KBM-7 (cell line): ENCODE measurements at regions not wholly inside any gene's neighbourhood (a gene's known extent, or its start where the extent isn't known, plus 50 kb on each side); places are given as distances from the start of the nearest gene placed in this dataset.
A peak's percentile ranks its signal among the peaks of the same experiment; 100 is the strongest.
"Not testable (repeated sequence)": the region's sequence is repeated elsewhere in the genome, so short reads cannot be mapped to it uniquely, and the experiment has no call there.

Experiments used
- DNase-seq: peaks from one replicate; pipeline ENCODE4 v3.0.0-alpha.2; 2015
- in situ Hi-C: fragments of 300-500 bp; cut with MboI; formaldehyde crosslinking; loops from 2 replicates; pipeline ENCODE4 v1.14.3; 2020; ENCODE audit warnings: low sequenced_read_pairs, low pct_unique_long_range_greater_than_20kb, mixed read lengths

- in situ Hi-C loops: no loop called here
- no peak for DNase-seq
These were observed 1132.0 kb downstream of the SORCS1 start for GRCh38 chr10:106032450-106033002.

GRCh38 chr10:106027240-106027639, 1137.3 kb downstream of the SORCS1 start:
- in situ Hi-C loops: no loop called here

DNA sequence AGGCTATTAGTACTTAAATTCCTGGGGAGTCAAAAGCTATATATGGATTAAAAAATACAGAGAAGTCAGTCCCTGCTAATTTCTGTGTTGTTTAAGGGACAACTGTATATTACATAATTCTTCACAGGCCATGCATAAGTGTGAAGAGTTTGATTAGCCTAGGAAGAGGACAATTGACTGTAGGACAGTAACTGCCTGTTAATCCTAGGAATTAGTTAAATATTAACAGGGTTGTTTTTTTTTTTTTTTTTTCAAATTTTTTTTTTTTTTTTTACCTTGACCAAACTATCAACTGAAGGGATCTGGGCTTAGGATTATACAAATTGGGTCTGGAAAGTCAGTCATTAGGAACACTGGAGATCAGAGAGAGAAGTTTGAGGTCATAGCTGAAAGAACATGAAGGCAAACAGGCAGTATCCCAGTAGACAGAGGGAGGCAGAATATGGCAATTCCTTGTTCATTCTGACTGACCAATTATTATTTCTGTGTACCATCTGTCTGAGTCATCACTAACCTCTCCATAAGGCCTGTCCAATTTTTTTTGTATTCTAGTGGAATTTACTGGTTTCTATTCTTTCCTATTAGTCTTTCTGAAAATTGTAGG, 1139.2 kb downstream of the SORCS1 start:
- in situ Hi-C loops: no loop called here
- DNase-seq: no peak

More at GRCh38 chr10:106027240-106027639, 1137.3 kb downstream of the SORCS1 start:
- no peak for DNase-seq

GRCh38 chr10:106023329-106023728, 1141.2 kb downstream of the SORCS1 start:
- in situ Hi-C loops: no loop called here
- no peak for DNase-seq

DNA sequence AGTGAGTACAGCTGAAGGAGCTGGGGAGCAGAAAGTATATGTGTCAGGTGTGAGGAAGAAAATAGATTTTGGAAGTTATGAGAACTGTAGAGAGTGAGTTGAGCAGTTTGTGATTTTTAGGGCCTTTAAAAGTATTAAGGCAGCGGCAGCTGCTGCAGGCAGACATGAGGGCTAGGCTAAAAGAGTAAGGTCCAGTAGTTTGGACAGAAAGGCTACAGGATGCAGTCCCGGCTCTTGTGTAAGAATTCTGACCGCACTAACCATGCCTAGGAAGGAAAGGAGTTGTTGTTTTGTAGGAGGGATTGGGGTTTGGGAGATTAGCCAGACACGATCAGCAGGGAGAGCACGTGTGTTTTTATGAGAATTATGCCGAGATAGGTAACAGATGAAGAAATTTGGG, 1144.9 kb downstream of the SORCS1 start:
- DNase-seq, in situ Hi-C loops: not testable (repeated sequence)

DNA sequence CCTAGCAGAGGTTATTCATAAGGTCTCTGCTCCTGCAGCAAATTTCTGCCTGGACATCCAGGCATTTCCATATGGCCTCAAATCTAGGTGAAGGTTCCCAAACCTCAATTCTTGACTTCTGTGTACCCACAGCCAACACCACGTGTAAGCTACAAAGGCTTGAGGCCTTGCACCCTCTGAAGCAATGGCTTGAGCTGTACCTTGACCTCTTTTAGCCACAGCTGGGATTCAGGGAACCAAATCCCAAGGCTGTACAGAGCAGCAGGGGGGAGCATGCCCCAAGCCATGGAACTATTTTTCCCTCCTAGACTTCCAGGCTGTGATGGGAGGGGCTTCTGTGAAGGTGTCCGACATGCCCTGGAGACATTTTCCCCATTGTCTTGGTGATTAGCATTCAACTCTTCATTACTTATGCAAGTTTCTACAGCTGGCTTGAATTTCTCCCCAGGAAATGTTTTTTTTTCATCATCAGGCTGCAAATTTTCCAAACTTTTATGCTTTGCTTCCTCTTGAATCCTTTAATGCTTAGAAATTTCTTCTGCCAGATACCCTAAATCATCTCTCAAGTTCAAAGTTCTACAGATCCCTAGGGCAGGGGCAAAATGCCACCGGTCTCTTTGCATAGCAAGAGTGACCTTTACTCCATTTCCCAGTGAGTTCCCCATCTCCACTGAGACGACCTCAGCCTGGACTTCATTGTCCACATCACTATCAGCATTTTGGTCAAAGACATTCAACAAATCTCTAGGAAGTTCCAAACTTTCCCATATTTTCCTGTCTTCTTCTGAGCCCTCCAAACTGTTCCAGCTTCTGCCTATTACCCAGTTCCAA, 1148.9 kb downstream of the SORCS1 start:
- DNase-seq, in situ Hi-C loops: not testable (repeated sequence)

DNA sequence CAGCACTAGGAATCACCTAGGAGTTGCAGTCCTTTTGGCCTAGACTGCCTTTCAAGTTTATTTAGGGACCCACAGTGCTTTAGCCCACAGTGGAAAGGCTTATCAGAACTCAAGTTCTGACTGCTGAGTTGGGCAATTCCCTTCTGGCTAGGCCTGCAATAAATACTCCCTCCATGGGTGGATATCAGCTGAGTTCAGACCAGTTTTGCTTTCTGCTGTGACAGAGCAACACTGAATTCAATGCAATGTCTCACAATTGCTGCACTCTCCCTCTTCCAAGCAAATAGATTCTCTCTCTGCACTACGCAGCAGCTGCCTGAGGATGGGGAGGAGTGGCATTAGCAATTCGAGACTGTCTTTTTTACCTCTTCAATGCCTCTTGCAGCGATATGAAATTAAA, 1153.3 kb downstream of the SORCS1 start:
- in situ Hi-C loops: no loop called here
- DNase-seq: no peak

GRCh38 chr10:106000721-106001120, 1163.8 kb downstream of the SORCS1 start:
- DNase-seq: no peak
- in situ Hi-C loops: no loop called here

GRCh38 chr10:105993609-105994008, 1170.9 kb downstream of the SORCS1 start:
- in situ Hi-C loops: no loop called here
- DNase-seq: no peak

GRCh38 chr10:105992928-105993327, 1171.6 kb downstream of the SORCS1 start:
- no peak for DNase-seq
- in situ Hi-C loops: no loop called here

DNA sequence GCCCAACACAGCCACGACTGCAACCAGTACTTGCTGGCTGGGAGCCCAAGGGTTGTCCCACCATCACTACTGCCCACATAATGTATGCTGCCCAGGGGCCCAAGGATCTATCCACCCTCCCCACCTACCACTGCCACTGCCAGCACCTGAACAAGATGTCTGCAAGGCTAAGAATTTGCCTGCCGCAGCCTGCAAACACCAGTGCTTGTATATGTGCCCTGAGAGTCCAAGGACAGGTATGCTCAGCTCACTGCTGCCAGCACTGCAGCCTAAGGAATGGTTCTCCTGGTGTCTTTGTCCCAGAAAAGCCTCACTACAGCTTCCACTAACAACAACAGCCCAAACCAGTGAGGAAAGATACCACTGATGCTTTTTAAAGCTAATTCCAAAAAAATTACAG, 1174.0 kb downstream of the SORCS1 start:
- in situ Hi-C loops: no loop called here
- DNase-seq: no peak

DNA sequence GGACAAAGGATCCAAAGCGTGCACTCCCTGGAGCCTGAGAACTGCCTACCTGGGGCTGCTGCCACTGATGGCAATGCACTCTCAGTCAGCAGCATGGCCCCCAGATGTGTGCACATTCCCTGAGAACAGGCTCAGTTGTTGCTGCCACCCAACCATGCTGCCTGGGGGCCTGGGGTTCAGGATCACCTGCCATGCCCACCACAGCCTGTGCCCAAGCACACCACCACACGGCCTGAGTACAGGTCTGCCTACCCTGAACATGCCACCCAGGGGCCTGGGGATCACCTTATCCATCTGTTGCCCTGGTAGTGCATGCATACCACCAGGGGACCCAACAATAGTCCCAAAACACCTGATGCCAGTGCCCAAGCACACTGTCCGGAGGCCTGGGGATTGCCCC, 1174.5 kb downstream of the SORCS1 start:
- DNase-seq: no peak
- in situ Hi-C loops: no loop called here

DNA sequence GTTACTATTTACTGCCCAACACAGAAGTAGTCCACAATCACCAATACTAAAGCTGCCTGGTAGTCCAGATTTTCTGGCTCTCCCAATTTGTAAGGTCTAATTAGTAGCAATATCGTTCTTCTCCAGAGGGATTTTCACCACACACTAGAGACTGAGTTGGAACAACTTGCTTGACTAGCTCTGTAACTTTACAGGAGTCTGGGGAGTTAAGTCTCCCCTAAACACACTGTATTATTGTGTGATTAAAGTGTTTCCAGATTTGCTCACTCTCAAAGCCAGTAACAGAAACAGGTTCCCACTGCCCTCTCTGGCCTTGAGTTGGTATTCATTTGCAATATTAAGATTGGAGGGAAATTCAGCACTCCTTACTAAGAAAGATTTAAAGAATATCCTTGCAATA, 1175.7 kb downstream of the SORCS1 start:
- in situ Hi-C loops: no loop called here
- no peak for DNase-seq

DNA sequence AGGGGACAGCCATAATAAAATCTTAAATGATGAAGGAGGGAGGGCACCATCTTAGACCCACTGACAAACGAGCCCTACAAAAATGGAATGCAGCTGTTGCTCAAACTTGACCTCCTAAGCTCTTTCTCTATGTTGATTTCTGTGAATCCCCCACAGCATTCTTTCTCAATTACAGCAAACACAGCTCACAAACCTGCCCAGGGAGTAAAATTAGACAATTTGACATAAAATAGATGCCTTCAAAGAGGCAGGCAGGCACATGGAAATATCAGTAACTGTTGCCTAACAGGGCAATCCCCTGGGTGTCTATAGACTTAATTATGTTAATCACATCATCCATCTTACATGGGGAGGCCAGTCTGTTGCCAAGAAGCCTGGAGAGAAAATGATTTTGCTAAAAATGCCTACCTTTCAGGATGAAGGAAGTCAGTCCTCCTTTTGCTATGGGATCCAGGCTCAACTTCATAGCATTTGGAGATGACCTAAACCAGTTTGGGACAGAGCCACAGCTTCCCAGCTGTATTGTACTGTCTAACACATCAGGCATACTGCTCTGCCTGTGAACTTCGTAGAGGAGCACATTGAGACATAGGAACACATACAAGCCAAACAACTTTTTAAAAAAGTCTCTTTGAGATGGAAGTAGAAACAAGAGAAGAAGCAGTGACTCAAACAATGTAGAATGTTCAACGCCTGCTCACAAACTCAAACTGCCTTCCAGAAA, 1177.4 kb downstream of the SORCS1 start:
- no peak for DNase-seq
- in situ Hi-C loops: no loop called here

DNA sequence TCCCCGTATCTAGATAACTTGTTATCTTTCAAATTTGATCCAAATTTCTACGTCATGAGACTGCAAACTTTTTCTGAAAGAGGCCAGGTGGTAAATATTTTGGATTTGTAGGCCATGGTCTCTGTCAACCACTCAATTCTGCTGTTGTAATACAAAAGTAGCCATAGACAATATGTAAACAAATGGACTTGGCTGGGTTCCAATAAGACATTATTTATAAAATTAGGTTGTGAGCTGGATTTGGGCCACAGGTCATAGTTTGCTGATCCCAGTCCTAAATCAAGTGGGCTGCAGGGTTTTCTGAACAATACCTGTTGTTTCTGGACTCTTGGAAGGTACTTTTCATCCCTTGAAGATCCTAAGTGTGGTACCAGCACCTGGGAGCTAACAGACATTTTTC, 1178.0 kb downstream of the SORCS1 start:
- DNase-seq: no peak
- in situ Hi-C loops: no loop called here

DNA sequence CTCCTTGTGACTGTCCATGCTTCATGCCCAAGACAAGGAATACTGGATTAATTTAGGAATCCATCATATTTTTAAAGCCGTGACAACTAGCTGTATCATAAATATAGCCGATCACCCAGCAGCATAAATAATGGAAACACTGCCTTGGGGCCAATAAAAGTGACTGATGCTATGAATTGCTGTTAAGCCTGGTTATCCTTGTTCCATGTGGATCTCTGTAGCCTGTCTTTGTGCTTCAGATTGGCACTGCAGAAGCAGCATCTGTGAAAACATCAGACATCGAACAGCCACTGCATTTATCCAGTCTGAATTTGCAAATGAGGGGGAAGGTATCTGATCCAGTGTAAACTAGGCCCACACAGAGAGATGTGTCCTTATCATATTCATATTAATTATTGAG, 1181.8 kb downstream of the SORCS1 start:
- DNase-seq: no peak

GRCh38 chr10:105981679-105982078, 1182.8 kb downstream of the SORCS1 start:
- no peak for DNase-seq
- in situ Hi-C loops: no loop called here

More for the DNA sequence above, 1181.8 kb downstream of the SORCS1 start:
- in situ Hi-C loops: no loop called here

DNA sequence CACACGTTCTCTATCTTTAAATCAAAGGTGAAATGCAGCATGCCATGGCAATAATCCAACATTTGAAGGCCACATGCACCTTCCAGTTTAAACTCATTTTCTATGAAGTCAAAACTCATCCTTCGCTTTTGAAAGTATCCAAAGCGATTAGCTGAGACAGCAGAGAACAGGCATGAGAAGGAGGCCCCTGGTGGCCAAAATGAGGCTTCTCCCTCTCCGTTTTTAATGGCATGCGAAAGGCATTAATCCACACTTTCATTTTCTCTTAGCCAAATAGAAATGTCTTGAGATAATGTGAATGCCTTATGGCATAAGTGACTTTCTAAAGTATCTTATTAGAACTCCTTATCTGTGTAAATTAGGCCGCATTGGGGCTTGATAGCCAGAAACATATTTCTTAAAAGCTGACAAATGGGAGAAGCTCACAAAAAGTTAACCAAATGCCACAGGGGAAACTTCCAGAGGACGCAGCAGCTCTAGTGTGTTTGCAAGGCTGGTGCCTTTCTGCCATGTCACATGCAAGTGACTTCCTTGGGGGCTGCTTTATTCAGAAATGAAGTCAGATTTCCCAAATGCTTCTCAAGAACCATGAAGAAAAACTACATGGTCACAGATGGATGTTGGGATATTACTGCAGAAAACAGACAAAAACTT, 1189.6 kb downstream of the SORCS1 start:
- DNase-seq: peak; percentile 4
- in situ Hi-C loops: no loop called here

DNA sequence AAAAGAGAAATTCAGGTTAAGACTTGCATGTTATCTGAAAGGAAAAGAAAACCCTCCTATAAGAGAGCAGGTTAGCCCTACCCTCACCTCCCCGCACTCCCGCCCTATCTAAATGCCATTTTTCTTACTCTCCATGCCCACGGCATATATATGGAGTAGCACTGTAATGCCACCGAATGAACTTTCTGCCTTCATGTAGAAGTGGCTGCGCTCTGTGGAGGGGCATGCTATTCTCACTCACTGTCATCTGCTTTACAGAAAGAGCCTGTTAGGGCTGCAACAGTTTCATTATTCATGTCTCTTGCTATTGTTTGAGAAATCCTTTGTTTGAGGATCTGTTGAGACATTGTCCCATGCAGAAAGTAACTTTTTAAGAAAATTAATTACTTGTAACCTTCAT, 1190.6 kb downstream of the SORCS1 start:
- in situ Hi-C loops: no loop called here
- DNase-seq: no peak
